Lower lobe of right lung (tissue), 2 donors: ENCODE measurements at regions not wholly inside any gene's neighbourhood (a gene's known extent, or its start where the extent isn't known, plus 50 kb on each side); places are given as distances from the start of the nearest gene placed in this dataset.
A peak's percentile ranks its signal among the peaks of the same experiment; 100 is the strongest.

Experiments used
- ATAC-seq, 2 donors: fragments of 200-7000 bp; cut with Tn5 transposase; one replicate each; pipeline ENCODE4 v1.9.1; 2020 to 2022; ENCODE audit warnings: mild to moderate bottlenecking in 2 of 2, moderate library complexity in 2 of 2
- DNase-seq: peaks from one replicate; pipeline ENCODE4 v3.0.0-alpha.2; 2020
- H3K27ac ChIP-seq: fragments of 200-600 bp; one replicate; pipeline ENCODE4 v1.8.0; 2022
- H3K27me3 ChIP-seq: fragments of 200-600 bp; one replicate; pipeline ENCODE4 v1.8.0; 2022; ENCODE audit warnings: low read depth
- H3K36me3 ChIP-seq: fragments of 200-600 bp; one replicate; pipeline ENCODE4 v1.8.0; 2022; ENCODE audit warnings: mild to moderate bottlenecking
- H3K4me1 ChIP-seq: fragments of 200-600 bp; one replicate; pipeline ENCODE4 v1.8.0; 2022
- H3K4me3 ChIP-seq: fragments of 200-600 bp; one replicate; pipeline ENCODE4 v1.8.0; 2022; ENCODE audit warnings: mild to moderate bottlenecking
- H3K9me3 ChIP-seq: fragments of 200-600 bp; one replicate; pipeline ENCODE4 v1.8.0; 2022
- CTCF ChIP-seq: fragments of 200-600 bp; IDR thresholded peaks from one replicate; pipeline ENCODE4 v1.8.0; 2022; ENCODE audit warnings: antibody characterized with exemption, mild to moderate bottlenecking
- intact Hi-C: fragments of 100-400 bp; cut with DNase I; formaldehyde crosslinking; loops from one replicate; pipeline ENCODE4 v1.11.0; 2022
- donor health status: DM: no; HTN: yes; CAD: no; lungs with severe emphysema.

GRCh38 chr7:109939207-109939606 lies 1151.7 kb upstream of the LRRN3 start:
- TF ChIP-seq CTCF, result no peak

GRCh38 chr7:109945820-109946518 lies 1145.0 kb upstream of the LRRN3 start:
- no peak for TF ChIP-seq CTCF
- Histone ChIP-seq H3K9me3 (no peaks in the 10 kb centered on the region), H3K36me3 (no peaks in the 10 kb centered on the region), H3K27me3 (no peaks in the 10 kb centered on the region), H3K4me3 (no peak overlapping the region), H3K4me1 (no peaks in the 10 kb centered on the region), H3K27ac (no peak overlapping the region)
- no peak for ATAC-seq
- intact Hi-C loops, result no loop called here
- DNase-seq, result no peak

More at GRCh38 chr7:109939207-109939606, 1151.7 kb upstream of the LRRN3 start:
- no peaks in the 10 kb centered on the region for H3K27me3 ChIP-seq
- intact Hi-C loops, result no loop called here
- H3K9me3 ChIP-seq, result no peaks in the 10 kb centered on the region
- no peaks in the 10 kb centered on the region for H3K4me1 ChIP-seq
- DNase-seq, result no peak
- no peak overlapping the region for H3K27ac ChIP-seq
- peak in 1 of 2 donors; percentile 27 for ATAC-seq
- no peak overlapping the region for H3K4me3 ChIP-seq
- no peaks in the 10 kb centered on the region for H3K36me3 ChIP-seq

- no peak overlapping the region for H3K4me3 ChIP-seq
- no peak for ATAC-seq
- no peak overlapping the region for H3K27ac ChIP-seq
- H3K27me3 ChIP-seq, result no peaks in the 10 kb centered on the region
- no peak for TF ChIP-seq CTCF
- intact Hi-C loops, result no loop called here
- H3K4me1 ChIP-seq, result no peaks in the 10 kb centered on the region
- no peak for DNase-seq
- H3K9me3 ChIP-seq, result no peaks in the 10 kb centered on the region
- no peaks in the 10 kb centered on the region for H3K36me3 ChIP-seq
Observed at GRCh38 chr7:109950256-109950655, 1140.7 kb upstream of the LRRN3 start.

- Histone ChIP-seq H3K4me3 (no peak overlapping the region), H3K9me3 (no peaks in the 10 kb centered on the region), H3K27ac (no peak overlapping the region), H3K36me3 (no peaks in the 10 kb centered on the region), H3K27me3 (no peaks in the 10 kb centered on the region), H3K4me1 (no peaks in the 10 kb centered on the region)
- TF ChIP-seq CTCF, result no peak
- no peak for ATAC-seq
- intact Hi-C loops, result no loop called here
- no peak for DNase-seq
Observed at GRCh38 chr7:109950821-109951564, 1139.9 kb upstream of the LRRN3 start.

GRCh38 chr7:109951565-109951928 lies 1139.4 kb upstream of the LRRN3 start:
- intact Hi-C loops, result no loop called here
- Histone ChIP-seq H3K4me1 (no peaks in the 10 kb centered on the region), H3K36me3 (no peaks in the 10 kb centered on the region), H3K27me3 (no peaks in the 10 kb centered on the region), H3K4me3 (no peak overlapping the region), H3K27ac (no peak overlapping the region), H3K9me3 (no peaks in the 10 kb centered on the region)
- TF ChIP-seq CTCF, result no peak
- DNase-seq, result no peak
- no peak for ATAC-seq
